ENCODE measurements at regions not wholly inside any gene's neighbourhood (a gene's known extent, or its start where the extent isn't known, plus 50 kb on each side); places are given as distances from the start of the nearest gene placed in this dataset.

GRCh38 chr6:170022827-170023619 lies 267.9 kb downstream of the DLL1 start:
- DNase-seq = no peak

GRCh38 chr6:170022291-170022722 lies 268.6 kb downstream of the DLL1 start:
- DNase-seq = no peak

GRCh38 chr6:170021579-170021978 lies 269.3 kb downstream of the DLL1 start:
- DNase-seq = no peak

GRCh38 chr6:170019818-170020583 lies 268.6 kb downstream of the ERMARD start:
- no peak for DNase-seq

DNA sequence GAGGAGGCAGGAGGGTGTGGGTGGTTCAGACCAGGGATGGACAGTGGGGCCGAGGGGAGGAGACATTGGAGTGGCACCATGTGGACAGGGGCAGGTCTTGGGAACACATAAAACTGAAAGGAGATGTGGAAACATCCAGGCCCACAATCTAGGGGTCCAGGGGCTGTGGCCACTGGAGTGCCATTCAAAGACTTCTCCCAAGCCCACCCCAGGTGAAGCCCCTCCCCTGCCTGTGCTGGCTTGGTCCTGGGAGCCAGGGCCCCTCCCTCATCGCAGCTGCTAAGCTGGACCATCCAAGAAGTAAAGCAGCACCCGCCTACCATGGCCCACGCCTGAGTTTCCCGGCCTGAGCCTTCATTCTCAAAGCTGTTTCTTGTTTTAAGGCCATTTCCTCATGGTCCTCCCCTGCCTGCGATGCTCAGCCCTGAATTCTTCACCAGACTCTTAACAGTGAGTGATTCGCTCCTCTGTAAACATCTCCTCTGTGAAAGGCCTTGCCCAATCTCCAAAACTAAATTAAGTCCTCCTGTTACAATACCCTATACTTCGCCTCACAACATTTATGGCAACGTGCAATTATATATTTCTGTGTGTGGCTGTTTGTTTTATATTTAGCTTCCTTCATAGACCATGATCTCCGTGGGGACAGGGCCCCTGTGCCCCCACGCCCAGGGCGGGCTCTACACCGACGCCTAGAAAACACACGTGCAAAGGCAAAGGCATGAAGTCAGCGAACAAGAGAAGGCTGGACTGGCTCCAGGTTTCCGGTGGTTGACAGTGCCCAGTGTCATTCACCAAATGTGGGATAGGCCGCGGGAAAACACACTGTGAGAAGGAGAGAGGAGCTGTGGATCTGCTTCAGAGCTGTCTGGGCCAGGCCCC lies 267.8 kb downstream of the ERMARD start:
- no peak for DNase-seq

DNA sequence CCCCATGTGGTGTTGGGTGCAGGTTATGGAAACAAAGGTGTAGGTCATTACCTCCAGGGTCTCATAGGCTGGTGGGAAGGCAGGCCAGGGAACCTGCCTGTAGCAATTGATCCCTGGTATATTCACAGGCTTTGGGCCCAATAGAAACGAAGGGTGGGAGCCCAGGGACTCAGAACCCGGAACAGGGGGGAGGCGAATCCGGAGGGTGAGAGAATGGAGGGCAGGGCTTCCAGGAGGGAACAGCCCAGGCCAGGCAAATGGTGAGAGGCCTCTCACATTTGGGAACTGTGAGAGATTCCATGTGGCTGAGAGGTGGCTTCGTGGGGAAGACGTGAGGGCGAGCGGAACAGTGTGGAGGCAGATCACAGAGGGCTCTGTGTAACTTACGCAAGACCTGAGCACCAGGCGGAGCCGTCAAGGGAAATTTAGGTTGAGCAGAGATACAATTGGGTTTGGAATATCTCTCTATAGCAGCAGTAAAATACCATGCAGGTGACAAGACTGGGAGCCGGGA lies 267.1 kb downstream of the ERMARD start:
- no peak for DNase-seq

DNA sequence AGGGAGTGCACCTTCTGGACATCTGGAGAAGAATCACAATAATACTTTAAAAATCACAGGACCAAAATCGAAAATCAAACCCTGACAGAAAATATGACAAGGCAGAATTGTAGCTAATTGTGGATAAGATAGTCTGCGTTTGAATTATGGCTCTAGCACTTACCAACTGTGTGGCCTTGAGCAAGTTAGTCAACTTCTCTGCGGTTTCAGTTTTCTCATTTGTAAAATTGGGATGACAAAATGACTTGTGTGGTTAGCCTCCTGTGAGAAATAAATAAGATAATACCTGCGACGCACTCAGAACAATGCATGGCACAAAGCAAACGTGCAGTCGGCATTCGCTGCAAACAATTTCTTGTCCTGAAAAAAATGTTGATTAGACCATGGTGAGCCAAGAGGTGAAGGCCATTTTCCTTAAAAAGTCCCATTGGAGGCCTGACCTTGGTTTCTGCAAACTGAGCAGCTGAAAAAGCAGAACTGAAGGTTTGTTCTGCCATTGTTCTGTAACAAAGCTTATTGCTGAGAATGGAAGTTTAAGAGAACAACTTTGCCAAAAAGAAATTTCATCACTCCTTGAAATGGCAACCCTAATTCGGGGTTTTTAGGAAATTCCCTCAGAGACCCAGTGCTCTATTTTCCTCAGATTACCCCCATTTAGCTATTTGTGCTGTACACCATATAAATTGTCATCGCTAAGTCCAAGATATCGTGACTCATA lies 266.3 kb downstream of the ERMARD start:
- no peak for DNase-seq

DNA sequence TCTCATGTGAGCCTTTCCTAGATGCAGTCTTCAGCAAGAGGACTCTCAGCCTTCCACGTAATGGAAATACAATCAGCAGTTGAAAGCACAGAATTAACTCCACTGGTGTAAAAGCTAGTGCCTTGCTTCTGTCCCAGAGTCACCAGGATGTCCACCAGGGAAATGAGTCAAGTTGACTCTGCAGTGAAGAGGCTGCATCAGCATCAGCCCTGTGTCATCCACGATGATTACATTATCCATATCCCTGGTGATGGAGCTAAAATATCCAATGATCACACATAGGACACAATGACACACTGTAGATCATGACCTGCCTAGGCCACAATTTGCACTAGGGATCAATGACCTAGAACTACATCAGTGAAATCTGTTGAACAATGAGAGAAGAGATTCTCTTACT lies 262.4 kb downstream of the ERMARD start:
- no peak for DNase-seq

GRCh38 chr6:170012037-170012330 lies 260.6 kb downstream of the ERMARD start:
- no peak for DNase-seq

- DNase-seq = peak in 26 of 58 donors; percentile 15 to 73 (median 29)
These were observed 260.0 kb downstream of the ERMARD start for GRCh38 chr6:170011204-170012036.

DNA sequence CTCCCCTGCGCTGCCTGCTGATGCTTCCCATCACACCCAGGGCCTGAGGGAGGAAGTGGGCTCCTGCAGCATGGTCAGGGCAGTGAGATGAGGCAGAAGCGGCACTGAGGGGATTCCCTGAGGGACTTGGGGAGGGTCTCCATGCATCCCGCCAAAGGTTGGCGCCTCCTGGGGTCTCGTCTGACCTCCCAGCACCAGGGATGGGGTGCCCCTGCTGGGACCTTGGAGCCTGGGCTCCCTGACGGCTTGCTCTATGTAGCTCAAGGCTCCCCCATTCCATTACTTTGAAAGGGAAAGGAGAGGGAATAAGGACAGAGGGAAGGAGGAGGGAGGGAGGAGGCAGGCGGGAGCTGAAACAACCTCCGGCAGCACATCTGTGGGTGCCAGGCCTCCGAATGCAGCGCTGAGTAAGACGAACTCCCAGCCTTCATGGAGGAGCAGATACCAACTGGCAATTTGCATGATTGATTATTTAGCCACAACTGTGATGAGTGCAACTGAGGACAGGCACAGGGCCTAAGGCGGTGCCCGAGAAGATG lies 259.3 kb downstream of the ERMARD start:
- DNase-seq = no peak

GRCh38 chr6:170008294-170008785 lies 256.9 kb downstream of the ERMARD start:
- DNase-seq = no peak

DNA sequence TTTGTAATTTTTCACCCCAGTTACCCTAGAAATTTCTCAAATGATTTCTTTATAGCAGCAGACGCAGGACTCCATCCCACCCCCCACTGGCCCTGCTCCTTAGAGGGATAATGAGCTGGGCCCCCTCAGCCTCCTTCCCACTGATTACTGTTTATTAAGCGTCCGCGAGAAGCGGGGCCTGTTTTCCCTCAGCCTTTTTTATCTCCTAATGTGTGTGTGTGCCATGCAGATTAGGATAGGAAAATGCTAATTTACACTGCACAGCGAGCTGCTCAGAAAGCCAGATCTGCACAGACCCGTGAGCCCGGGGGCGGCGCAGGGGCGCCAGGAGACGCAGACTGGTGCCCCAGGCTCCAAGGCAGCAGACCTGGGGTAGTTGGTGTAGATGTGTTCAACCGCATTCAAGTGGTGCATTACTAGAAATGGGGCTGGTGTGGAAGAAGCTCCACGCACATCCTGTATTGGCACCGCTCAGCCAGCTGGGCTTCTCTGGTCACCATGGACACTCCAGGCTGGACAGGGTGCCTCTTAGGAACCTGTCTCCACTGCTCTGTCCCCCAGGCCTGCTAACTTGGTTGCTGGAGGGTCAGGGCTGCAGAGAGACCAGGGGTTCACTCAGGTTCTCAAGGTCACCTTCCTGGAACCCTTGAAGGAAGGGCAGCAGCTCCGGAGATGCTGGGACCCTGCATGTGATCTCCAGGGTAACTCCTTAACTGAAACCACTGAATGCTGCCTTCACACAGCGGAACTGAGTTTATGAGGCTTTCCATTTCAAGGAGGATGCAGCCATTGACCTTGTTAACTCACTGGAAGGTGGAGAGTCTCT lies 256.3 kb downstream of the ERMARD start:
- peak in 1 of 58 donors; percentile 30 for DNase-seq

DNA sequence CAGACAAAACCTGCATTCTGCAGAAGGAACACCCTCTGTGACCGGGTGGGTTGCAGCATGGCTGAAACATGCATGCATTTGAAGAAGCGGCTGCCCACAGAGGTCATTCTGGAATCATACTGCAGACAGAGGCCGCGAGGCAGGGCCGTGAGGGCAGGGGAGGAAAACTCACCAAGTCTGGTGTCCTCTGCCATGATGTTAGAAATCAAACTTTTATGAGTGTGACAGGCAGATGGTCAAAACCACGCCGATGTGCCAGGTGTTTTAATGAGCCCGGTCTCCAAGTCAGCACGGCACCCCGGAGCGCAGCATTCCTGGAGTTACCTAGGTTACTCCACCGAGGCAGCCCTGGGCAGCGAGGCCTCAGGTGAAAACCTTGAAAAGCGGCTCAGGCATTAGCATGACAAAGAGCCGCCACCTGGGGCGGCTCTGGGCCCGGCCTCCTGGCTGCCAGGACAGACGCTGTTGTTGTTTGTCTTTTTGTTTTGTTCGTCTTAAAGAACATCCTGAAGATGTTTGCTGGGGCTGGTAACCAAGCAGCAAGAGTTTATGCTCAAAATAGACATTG lies 255.6 kb downstream of the ERMARD start:
- no peak for DNase-seq

DNA sequence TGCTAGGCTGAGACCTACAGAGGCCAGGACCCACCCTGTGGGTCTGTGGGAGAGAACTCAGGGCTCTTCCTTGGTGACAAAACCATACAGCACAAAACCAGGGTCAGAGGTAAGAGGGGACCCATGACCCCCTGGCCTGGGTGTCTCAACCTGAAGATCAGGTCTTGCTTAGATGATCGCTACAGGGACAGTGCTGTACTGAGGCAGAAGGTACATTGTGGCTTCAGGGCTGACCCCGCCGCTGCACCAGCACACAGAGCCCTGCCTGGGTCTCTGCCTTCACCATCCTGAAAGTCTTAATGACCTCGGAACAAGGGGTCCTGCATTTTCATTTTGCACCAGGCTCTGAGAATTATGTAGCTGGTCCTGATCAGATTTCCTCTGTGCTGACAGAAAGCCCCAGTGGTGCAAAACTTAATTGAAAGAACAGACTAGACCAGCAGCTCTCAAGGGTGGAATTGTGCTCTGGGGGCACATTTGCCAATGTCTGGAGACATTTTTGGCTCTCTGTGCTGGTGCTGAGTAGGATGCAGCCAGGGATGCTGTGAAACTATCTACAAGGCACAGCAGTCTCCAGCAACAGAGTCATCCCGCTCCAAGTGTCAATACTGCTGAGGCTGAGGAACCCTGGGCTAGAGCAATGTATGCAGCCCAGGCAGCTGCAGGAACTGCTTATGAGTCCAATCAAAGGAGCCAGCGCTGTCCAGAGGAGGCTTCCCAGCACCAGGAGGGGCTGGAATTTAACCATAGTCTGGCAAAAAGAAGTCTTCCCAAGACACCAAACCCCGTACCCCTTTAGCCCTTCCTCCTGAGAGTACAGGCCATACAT lies 254.9 kb downstream of the ERMARD start:
- no peak for DNase-seq

DNA sequence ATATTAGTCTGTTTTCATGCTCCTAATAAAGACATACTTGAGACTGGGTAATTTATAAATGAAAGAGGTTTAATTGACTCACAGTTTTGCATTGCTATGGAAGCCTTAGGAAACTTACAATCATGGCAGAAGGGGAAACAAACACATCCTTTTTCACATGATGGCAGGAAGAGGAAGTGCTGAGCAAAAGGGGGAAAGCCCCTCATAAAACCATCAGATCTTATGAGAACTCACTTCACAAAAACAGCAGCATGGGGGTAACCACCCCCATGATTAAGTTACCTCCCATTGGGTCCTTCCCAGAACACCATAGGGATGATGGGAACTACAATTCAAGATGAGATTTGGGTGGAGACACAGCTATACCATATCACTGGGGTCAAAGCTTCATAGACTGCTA lies 254.2 kb downstream of the ERMARD start:
- no peak for DNase-seq

- DNase-seq = no peak
These were observed 253.3 kb downstream of the ERMARD start for GRCh38 chr6:170004585-170005210.
